ENCODE measurements at regions not wholly inside any gene's neighbourhood (a gene's known extent, or its start where the extent isn't known, plus 50 kb on each side); places are given as distances from the start of the nearest gene placed in this dataset.
A peak's percentile ranks its signal among the peaks of the same experiment; 100 is the strongest.

DNA sequence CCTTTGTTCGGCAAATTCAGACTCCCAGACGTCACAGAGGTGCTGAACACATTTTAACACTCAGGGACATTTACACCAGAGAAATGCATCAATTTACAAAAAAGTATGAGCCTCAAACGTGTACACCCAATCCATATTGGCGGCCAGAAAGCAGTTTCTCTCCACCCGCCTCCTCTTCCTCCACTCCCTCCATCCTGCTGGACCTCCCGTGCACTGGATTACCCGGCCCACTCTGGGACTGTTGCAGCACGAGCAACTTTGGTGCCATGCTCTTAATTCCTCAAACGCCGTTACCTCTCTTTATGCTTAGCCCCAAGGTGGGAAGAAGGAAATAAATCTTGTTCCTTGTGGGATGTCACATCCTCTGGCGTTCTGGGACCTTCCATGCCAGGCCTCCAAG, 243.4 kb downstream of the ZNF516 start:
- DNase-seq (ENCODE audit: low read depth) (no peak), FAIRE-seq (no peak)
- Mint-ChIP-seq H3K4me1 (ENCODE audit: low read depth, unreplicated experiment) (peaks cover 1% of the 10 kb centered on the region), H3K27ac (ENCODE audit: unreplicated experiment) (no peak overlapping the region), H3K4me3 (ENCODE audit: unreplicated experiment) (no peak overlapping the region), H3K36me3 (ENCODE audit: low read depth, unreplicated experiment) (no peaks in the 10 kb centered on the region), H3K27me3 (ENCODE audit: low read depth, unreplicated experiment) (peaks cover 21% of the 10 kb centered on the region), H3K9me3 (ENCODE audit: unreplicated experiment) (no peaks in the 10 kb centered on the region)
- H3K79me2 ChIP-seq (ENCODE audit: insufficient read depth, low read length), result no peaks in the 10 kb centered on the region
- H3K27ac ChIP-seq (ENCODE audit: low read depth, low read length), result no peak overlapping the region
- H3K27me3 ChIP-seq (ENCODE audit: insufficient read depth, low read length), result peaks cover 2% of the 10 kb centered on the region
- TF ChIP-seq, protein P1, sequence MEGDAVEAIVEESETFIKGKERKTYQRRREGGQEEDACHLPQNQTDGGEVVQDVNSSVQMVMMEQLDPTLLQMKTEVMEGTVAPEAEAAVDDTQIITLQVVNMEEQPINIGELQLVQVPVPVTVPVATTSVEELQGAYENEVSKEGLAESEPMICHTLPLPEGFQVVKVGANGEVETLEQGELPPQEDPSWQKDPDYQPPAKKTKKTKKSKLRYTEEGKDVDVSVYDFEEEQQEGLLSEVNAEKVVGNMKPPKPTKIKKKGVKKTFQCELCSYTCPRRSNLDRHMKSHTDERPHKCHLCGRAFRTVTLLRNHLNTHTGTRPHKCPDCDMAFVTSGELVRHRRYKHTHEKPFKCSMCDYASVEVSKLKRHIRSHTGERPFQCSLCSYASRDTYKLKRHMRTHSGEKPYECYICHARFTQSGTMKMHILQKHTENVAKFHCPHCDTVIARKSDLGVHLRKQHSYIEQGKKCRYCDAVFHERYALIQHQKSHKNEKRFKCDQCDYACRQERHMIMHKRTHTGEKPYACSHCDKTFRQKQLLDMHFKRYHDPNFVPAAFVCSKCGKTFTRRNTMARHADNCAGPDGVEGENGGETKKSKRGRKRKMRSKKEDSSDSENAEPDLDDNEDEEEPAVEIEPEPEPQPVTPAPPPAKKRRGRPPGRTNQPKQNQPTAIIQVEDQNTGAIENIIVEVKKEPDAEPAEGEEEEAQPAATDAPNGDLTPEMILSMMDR (IDR thresholded peaks at IDR 0.05; ENCODE audit: insufficient read depth, low read depth, low read length), result no peak
- TF ChIP-seq EZH2 (IDR thresholded peaks at IDR 0.05; ENCODE audit: insufficient read depth, low read length), result no peak
- H3K9me3 ChIP-seq (ENCODE audit: insufficient read depth, low read depth, low read length), result no peaks in the 10 kb centered on the region
- no peak overlapping the region for H3K4me3 ChIP-seq (ENCODE audit: insufficient read depth, low read depth, low read length)
- H3K9ac ChIP-seq (ENCODE audit: low read length), result no peak overlapping the region
- H3K36me3 ChIP-seq (ENCODE audit: insufficient read depth, low read length), result no peaks in the 10 kb centered on the region
- no peaks in the 10 kb centered on the region for H4K20me1 ChIP-seq (ENCODE audit: insufficient read depth, low read length)
- no peak overlapping the region for H2AFZ ChIP-seq (ENCODE audit: low read depth, low read length)
- H3K4me2 ChIP-seq (ENCODE audit: low read length), result no peak overlapping the region
- no peaks in the 10 kb centered on the region for H3K4me1 ChIP-seq (ENCODE audit: insufficient read depth, low read length)

DNA sequence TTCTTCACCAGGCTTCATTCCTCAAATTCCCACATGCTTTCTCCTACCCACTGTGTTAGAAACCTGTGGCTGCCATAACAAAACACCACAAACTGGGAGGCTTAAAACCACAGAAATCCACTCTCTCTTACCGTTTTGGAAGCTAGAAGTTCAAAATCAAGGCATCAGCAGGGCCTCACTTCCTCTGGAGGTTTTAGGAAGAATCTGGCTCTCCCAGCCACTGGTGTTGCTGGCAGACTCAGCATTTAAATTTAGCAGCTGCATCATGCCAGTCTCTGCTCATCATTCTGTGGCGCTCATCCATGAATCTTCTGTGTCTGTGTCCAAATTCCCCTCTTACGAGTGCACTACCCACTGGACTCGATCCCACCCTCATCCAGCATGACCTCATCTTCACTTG, 248.5 kb downstream of the ZNF516 start:
- no peaks in the 10 kb centered on the region for H3K4me1 ChIP-seq (ENCODE audit: insufficient read depth, low read length)
- Mint-ChIP-seq H3K9me3 (ENCODE audit: unreplicated experiment) (no peaks in the 10 kb centered on the region), H3K4me1 (ENCODE audit: low read depth, unreplicated experiment) (peaks cover 10% of the 10 kb centered on the region), H3K27ac (ENCODE audit: unreplicated experiment) (peak overlapping the region; percentile 68), H3K4me3 (ENCODE audit: unreplicated experiment) (no peak overlapping the region), H3K36me3 (ENCODE audit: low read depth, unreplicated experiment) (no peaks in the 10 kb centered on the region), H3K27me3 (ENCODE audit: low read depth, unreplicated experiment) (peaks cover 4% of the 10 kb centered on the region)
- no peak overlapping the region for H3K9ac ChIP-seq (ENCODE audit: low read length)
- TF ChIP-seq, protein P1 (IDR thresholded peaks at IDR 0.05; ENCODE audit: insufficient read depth, low read depth, low read length), result no peak
- no peak for TF ChIP-seq EZH2 (IDR thresholded peaks at IDR 0.05; ENCODE audit: insufficient read depth, low read length)
- no peak overlapping the region for H3K27ac ChIP-seq (ENCODE audit: low read depth, low read length)
- no peak overlapping the region for H3K4me3 ChIP-seq (ENCODE audit: insufficient read depth, low read depth, low read length)
- FAIRE-seq, result no peak
- H3K79me2 ChIP-seq (ENCODE audit: insufficient read depth, low read length), result no peaks in the 10 kb centered on the region
- no peaks in the 10 kb centered on the region for H4K20me1 ChIP-seq (ENCODE audit: insufficient read depth, low read length)
- DNase-seq (ENCODE audit: low read depth), result peak; percentile 64
- H3K27me3 ChIP-seq (ENCODE audit: insufficient read depth, low read length), result no peaks in the 10 kb centered on the region
- no peaks in the 10 kb centered on the region for H3K9me3 ChIP-seq (ENCODE audit: insufficient read depth, low read depth, low read length)
- H3K36me3 ChIP-seq (ENCODE audit: insufficient read depth, low read length), result no peaks in the 10 kb centered on the region
- no peak overlapping the region for H2AFZ ChIP-seq (ENCODE audit: low read depth, low read length)
- no peak overlapping the region for H3K4me2 ChIP-seq (ENCODE audit: low read length)

DNA sequence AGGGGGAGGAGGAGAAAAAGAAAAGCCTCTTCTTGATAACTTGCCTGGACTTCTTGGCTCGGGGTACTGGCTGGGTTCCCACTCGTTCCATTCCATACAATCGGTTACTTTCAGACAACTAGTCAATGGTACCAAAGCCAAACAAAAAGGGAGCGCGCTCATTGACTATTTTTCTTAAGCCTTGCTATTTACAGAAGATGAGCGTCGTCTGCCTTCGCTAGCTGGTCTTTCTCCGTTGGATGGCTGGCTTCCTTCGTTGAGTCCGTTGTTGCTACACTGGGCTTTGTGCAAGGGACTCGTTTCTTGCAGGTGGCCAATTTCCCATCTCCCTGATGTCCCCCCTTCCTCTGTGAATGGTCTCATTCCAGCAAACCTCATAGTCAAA, 260.4 kb downstream of the ZNF516 start:
- Histone ChIP-seq H3K4me1 (ENCODE audit: insufficient read depth, low read length) (no peaks in the 10 kb centered on the region), H3K9ac (ENCODE audit: low read length) (no peak overlapping the region), H3K9me3 (ENCODE audit: insufficient read depth, low read depth, low read length) (no peaks in the 10 kb centered on the region), H3K36me3 (ENCODE audit: insufficient read depth, low read length) (no peaks in the 10 kb centered on the region), H2AFZ (ENCODE audit: low read depth, low read length) (no peak overlapping the region), H3K4me3 (ENCODE audit: insufficient read depth, low read depth, low read length) (no peak overlapping the region), H3K4me2 (ENCODE audit: low read length) (peak overlapping the region; percentile 36), H3K27ac (ENCODE audit: low read depth, low read length) (no peak overlapping the region), H3K79me2 (ENCODE audit: insufficient read depth, low read length) (no peaks in the 10 kb centered on the region), H4K20me1 (ENCODE audit: insufficient read depth, low read length) (no peaks in the 10 kb centered on the region), H3K27me3 (ENCODE audit: insufficient read depth, low read length) (no peaks in the 10 kb centered on the region)
- DNase-seq (ENCODE audit: low read depth) (peak; percentile 2), FAIRE-seq (no peak)
- H3K9me3 Mint-ChIP-seq (ENCODE audit: unreplicated experiment), result peaks cover 6% of the 10 kb centered on the region
- no peak overlapping the region for H3K27ac Mint-ChIP-seq (ENCODE audit: unreplicated experiment)
- no peaks in the 10 kb centered on the region for H3K36me3 Mint-ChIP-seq (ENCODE audit: low read depth, unreplicated experiment)
- TF ChIP-seq EZH2 (IDR thresholded peaks at IDR 0.05; ENCODE audit: insufficient read depth, low read length), result no peak
- TF ChIP-seq, protein P1 (IDR thresholded peaks at IDR 0.05; ENCODE audit: insufficient read depth, low read depth, low read length), result no peak
- H3K4me3 Mint-ChIP-seq (ENCODE audit: unreplicated experiment), result no peak overlapping the region
- H3K4me1 Mint-ChIP-seq (ENCODE audit: low read depth, unreplicated experiment), result peaks cover 7% of the 10 kb centered on the region
- H3K27me3 Mint-ChIP-seq (ENCODE audit: low read depth, unreplicated experiment), result peaks cover 15% of the 10 kb centered on the region

All from astrocyte (in vitro differentiated cells and primary cell).